DOHH2 (cell line): ENCODE measurements at regions not wholly inside any gene's neighbourhood (a gene's known extent, or its start where the extent isn't known, plus 50 kb on each side); places are given as distances from the start of the nearest gene placed in this dataset.

ENCODE experiments used
- CTCF ChIP-seq: fragments of 200-600 bp; sonication (generic); IDR thresholded peaks from one replicate; pipeline ENCODE4 v1.5.1; 2014; ENCODE audit warnings: antibody characterized with exemption, mild to moderate bottlenecking, low read depth, low read length; ENCODE audit not compliant: poor library complexity, severe bottlenecking
- EZH2phosphoT487 ChIP-seq: fragments of 200-600 bp; sonication (generic); IDR thresholded peaks from 2 replicates; pipeline ENCODE4 v1.6.1; 2017; ENCODE audit warnings: borderline replicate concordance, mild to moderate bottlenecking, antibody characterized with exemption, low read length, moderate library complexity, mixed read lengths

GRCh38 chr4:159413306-159413943 is 310.5 kb downstream of the RAPGEF2 start:
- TF ChIP-seq CTCF (no peak), EZH2phosphoT487 (no peak)
